GM12878 (cell line): ENCODE measurements at regions not wholly inside any gene's neighbourhood (a gene's known extent, or its start where the extent isn't known, plus 50 kb on each side); places are given as distances from the start of the nearest gene placed in this dataset.

ENCODE experiments used
- ATAC-seq: fragments of 200-7000 bp; cut with Tn5 transposase; 3 replicates; pipeline ENCODE4 v1.9.1; 2020; ENCODE audit warnings: mild to moderate bottlenecking, moderate library complexity
- BruUV-seq: library from RNA; stranded (reverse); fragments of 400-500 nt; replicated peaks from 2 replicates; lab custom pipeline; 2021; lab: Mats Ljungman, UMichigan
- CTCF ChIA-PET: fragments of 300-600 bp; sonication (Branson Sonifier 250); formaldehyde crosslinking; extraction: SDS; loops from one replicate; lab custom pipeline; 2021; ENCODE audit warnings: inconsistent platforms; lab: Yijun Ruan, JAX
- POLR2A ChIA-PET: fragments of 350-600 bp; formaldehyde crosslinking; extraction: SDS; loops from one replicate; lab custom pipeline; 2021; ENCODE audit warnings: inconsistent platforms; lab: Charles Lee
- RAD21 ChIA-PET: fragments of 300-600 bp; sonication (Branson Sonifier 250); formaldehyde crosslinking; loops from one replicate; lab custom pipeline; 2023; ENCODE audit warnings: antibody characterized with exemption; ENCODE audit not compliant: unreplicated experiment; lab: Charles Lee
- SMC1A ChIA-PET: fragments of 300-600 bp; sonication (Branson Sonifier 250); formaldehyde crosslinking; loops from one replicate; lab custom pipeline; 2023; ENCODE audit not compliant: unreplicated experiment, uncharacterized antibody; lab: Charles Lee
- DNase-seq: peaks from one replicate; pipeline ENCODE4 v3.0.0-alpha.2; 2011; ENCODE audit warnings: low read depth, low spot score
- FAIRE-seq: peaks from 3 replicates; lab custom pipeline; 2011; peaks lifted over from hg19 to GRCh38; lab: Jason Lieb, UNC
- H2AFZ ChIP-seq: 2 replicates; pipeline ENCODE4 v1.6.0; 2011; ENCODE audit warnings: low read depth, low read length, control low read depth; ENCODE audit not compliant: control insufficient read depth
- H3K27ac ChIP-seq: 2 replicates; pipeline ENCODE4 v1.5.1; 2011; ENCODE audit warnings: control low read depth; ENCODE audit not compliant: control insufficient read depth, insufficient read depth
- H3K27me3 ChIP-seq, 2 experiments: replicated peaks in 1 of 2; 2 replicates each; pipeline versions ENCODE4 v1.6.0 to v1.6.1; 2011; ENCODE audit warnings: low read length in 1 of 2; ENCODE audit not compliant: control insufficient read depth in 2 of 2, insufficient read depth in 2 of 2
- H3K36me3 ChIP-seq, 2 experiments: 2 replicates each; pipeline ENCODE4 v1.5.1; 2011; ENCODE audit warnings: low read length in 1 of 2; ENCODE audit not compliant: control insufficient read depth in 2 of 2, insufficient read depth in 2 of 2
- H3K4me1 ChIP-seq: 2 replicates; pipeline ENCODE4 v1.6.1; 2011; ENCODE audit warnings: mild to moderate bottlenecking, low read length, moderate library complexity, mixed read lengths; ENCODE audit not compliant: control insufficient read depth, insufficient read depth
- H3K4me2 ChIP-seq: 2 replicates; pipeline ENCODE4 v1.6.0; 2011; ENCODE audit warnings: control low read depth; ENCODE audit not compliant: control insufficient read depth, insufficient read depth
- H3K4me3 ChIP-seq: fragments of 200-600 bp; sonication (generic); 2 replicates; pipeline ENCODE4 v1.5.1; 2016
- H3K79me2 ChIP-seq: 2 replicates; pipeline ENCODE4 v1.6.0; 2011; ENCODE audit warnings: low read length; ENCODE audit not compliant: control insufficient read depth, insufficient read depth
- H3K9ac ChIP-seq: 2 replicates; pipeline ENCODE4 v1.8.0; 2011; ENCODE audit warnings: low read length, control low read depth, mixed read lengths; ENCODE audit not compliant: control insufficient read depth, insufficient read depth
- H3K9me3 ChIP-seq: replicated peaks from 3 replicates; pipeline ENCODE4 v1.5.1; 2011; ENCODE audit warnings: mild to moderate bottlenecking, low read length; ENCODE audit not compliant: control insufficient read depth, insufficient read depth
- H4K20me1 ChIP-seq: 2 replicates; pipeline ENCODE4 v1.6.0; 2011; ENCODE audit not compliant: control insufficient read depth, insufficient read depth
- JUND ChIP-seq: IDR thresholded peaks from 2 replicates; pipeline ENCODE4 v1.6.1; 2012; ENCODE audit warnings: low read depth, mild to moderate bottlenecking, low read length, improper control_type of control experiment, moderate library complexity
- KDM1A ChIP-seq: fragments of 200-600 bp; sonication (generic); IDR thresholded peaks from 2 replicates; pipeline ENCODE4 v1.6.1; 2016; ENCODE audit warnings: borderline replicate concordance
- MEF2A ChIP-seq: IDR thresholded peaks from 2 replicates; pipeline ENCODE4 v1.6.1; 2011; ENCODE audit warnings: low read depth, mild to moderate bottlenecking, low read length, moderate library complexity; ENCODE audit not compliant: insufficient read depth
- POLR2A ChIP-seq: IDR thresholded peaks from 2 replicates; pipeline ENCODE4 v1.6.1; 2011; ENCODE audit warnings: low read depth, mild to moderate bottlenecking, low read length
- RAD21 ChIP-seq: IDR thresholded peaks from 2 replicates; pipeline ENCODE4 v1.6.1; 2011; ENCODE audit warnings: mild to moderate bottlenecking, low read depth, low read length, moderate library complexity; ENCODE audit not compliant: insufficient read depth
- RFX5 ChIP-seq: IDR thresholded peaks from 2 replicates; pipeline ENCODE4 v1.6.1; 2011; ENCODE audit warnings: low read depth, low read length, improper control_type of control experiment
- SMAD1 ChIP-seq: fragments of 450-650 bp; IDR thresholded peaks from 2 replicates; pipeline ENCODE4 v1.6.1; 2018; ENCODE audit warnings: mild to moderate bottlenecking, low read depth; ENCODE audit not compliant: partially characterized antibody
- SMAD5 ChIP-seq: IDR thresholded peaks from 2 replicates; pipeline ENCODE4 v1.6.1; 2016; ENCODE audit warnings: antibody characterized with exemption, low read depth
- SMC3 ChIP-seq: IDR thresholded peaks from 2 replicates; pipeline ENCODE4 v1.6.1; 2011; ENCODE audit warnings: low read length, improper control_type of control experiment, borderline replicate concordance
- STAT1 ChIP-seq: fragments of 450-650 bp; conservative IDR thresholded peaks from 2 replicates; pipeline ENCODE4 v1.6.1; 2014; ENCODE audit warnings: antibody characterized with exemption, mild to moderate bottlenecking
- SUPT20H ChIP-seq: IDR thresholded peaks from 2 replicates; pipeline ENCODE4 v1.6.1; 2011; ENCODE audit warnings: low read depth, mild to moderate bottlenecking, low read length, moderate library complexity, borderline replicate concordance; ENCODE audit not compliant: control insufficient read depth
- YBX1 ChIP-seq: fragments of 450-650 bp; IDR thresholded peaks from 2 replicates; pipeline ENCODE4 v1.6.1; 2016; ENCODE audit warnings: antibody characterized with exemption
- ZNF384 ChIP-seq: IDR thresholded peaks from 2 replicates; pipeline ENCODE4 v1.6.1; 2012; ENCODE audit warnings: low read depth, mild to moderate bottlenecking, low read length, improper control_type of control experiment, borderline replicate concordance
- ZNF622 ChIP-seq: fragments of 450-650 bp; IDR thresholded peaks from 2 replicates; pipeline ENCODE4 v1.6.1; 2017; ENCODE audit warnings: mild to moderate bottlenecking, inconsistent platforms
- WGBS: methylation state at CpG from one replicate; pipeline ENCODE4 v1.1.6; 2016; ENCODE audit warnings: low lambda C conversion rate; ENCODE audit not compliant: insufficient replicate concordance, insufficient coverage; ENCODE audit errors: missing lambda C conversion rate; 5-methylcytosine and 5-hydroxymethylcytosine counted together
- in situ Hi-C: fragments of 300-500 bp; cut with MboI; formaldehyde crosslinking; loops from 9 replicates; pipeline ENCODE4 v1.14.3; 2018; ENCODE audit warnings: mixed read lengths
- intact Hi-C: fragments of 100-400 bp; cut with micrococcal nuclease; formaldehyde crosslinking; loops from one replicate; pipeline ENCODE4 v1.14.2; 2022; ENCODE audit not compliant: unreplicated experiment
- TF ChIP-seq, protein P1 (sequence below), 3 experiments: IDR thresholded peaks in 2 of 3; conservative IDR thresholded peaks in 1 of 3; 2 replicates each; pipeline ENCODE4 v1.5.1; 2011; ENCODE audit warnings: low read depth in 3 of 3, low read length in 3 of 3, mild to moderate bottlenecking in 3 of 3, control low read depth in 2 of 3, moderate library complexity in 2 of 3, inconsistent platforms in 1 of 3, mixed read lengths in 1 of 3; ENCODE audit not compliant: control insufficient read depth in 2 of 3, insufficient read depth in 1 of 3; ENCODE audit errors: extremely low read depth in 1 of 3
- TF ChIP-seq, protein P2 (sequence below): IDR thresholded peaks from 2 replicates; pipeline ENCODE4 v1.6.1; 2012; ENCODE audit warnings: low read depth, low read length, improper control_type of control experiment
- TF ChIP-seq, protein P3 (sequence below): fragments of 450-650 bp; IDR thresholded peaks from 2 replicates; pipeline ENCODE4 v1.6.1; 2018; ENCODE audit warnings: mild to moderate bottlenecking, low read depth, moderate library complexity; ENCODE audit not compliant: partially characterized antibody

DNA sequence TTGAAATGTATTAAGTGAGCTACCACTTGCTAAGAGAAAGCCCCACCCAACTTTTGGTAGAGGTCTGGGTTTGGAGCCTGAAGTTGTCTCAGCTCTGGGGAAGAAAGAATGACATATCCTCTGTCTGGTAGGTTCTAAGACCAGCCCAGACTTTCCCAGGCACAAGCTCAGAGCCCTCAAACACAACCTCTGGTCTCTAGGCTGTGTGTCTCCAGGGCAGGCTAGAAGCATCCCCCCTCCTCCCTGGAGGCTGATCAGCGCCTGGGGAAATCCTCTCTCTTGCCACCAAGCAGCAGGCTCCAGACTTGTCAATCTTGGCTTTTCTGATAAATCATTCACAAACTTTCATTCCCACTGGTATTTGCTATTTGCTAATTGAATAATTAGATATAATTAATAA lies 226.5 kb upstream of the CST7 start:
- Histone ChIP-seq H3K4me1 (no peaks in the 10 kb centered on the region), H3K79me2 (no peaks in the 10 kb centered on the region), H3K36me3 (no peaks in the 10 kb centered on the region), H2AFZ (no peak overlapping the region), H4K20me1 (no peaks in the 10 kb centered on the region), H3K27ac (no peak overlapping the region), H3K9ac (no peak overlapping the region), H3K27me3 (peaks cover 0 to 4% of the 10 kb centered on the region in 2 experiments; a peak in 3 of 4 replicates), H3K9me3 (no peaks in the 10 kb centered on the region), H3K4me3 (no peak overlapping the region), H3K4me2 (no peak overlapping the region)
- no peak for FAIRE-seq
- in situ Hi-C loops (loop anchor here (5.0 kb wide), 1 partner anchor 50 kb away; no protein-coding TSS in a partner anchor), intact Hi-C loops (no loop called here)
- CTCF ChIA-PET: no interaction called here
- DNase-seq: no peak
- BruUV-seq: no TSS peak
- SMC1A ChIA-PET: no interaction called here
- TF ChIP-seq SMC3: no peak
- TF ChIP-seq SMAD1: no peak
- TF ChIP-seq, protein P1, sequence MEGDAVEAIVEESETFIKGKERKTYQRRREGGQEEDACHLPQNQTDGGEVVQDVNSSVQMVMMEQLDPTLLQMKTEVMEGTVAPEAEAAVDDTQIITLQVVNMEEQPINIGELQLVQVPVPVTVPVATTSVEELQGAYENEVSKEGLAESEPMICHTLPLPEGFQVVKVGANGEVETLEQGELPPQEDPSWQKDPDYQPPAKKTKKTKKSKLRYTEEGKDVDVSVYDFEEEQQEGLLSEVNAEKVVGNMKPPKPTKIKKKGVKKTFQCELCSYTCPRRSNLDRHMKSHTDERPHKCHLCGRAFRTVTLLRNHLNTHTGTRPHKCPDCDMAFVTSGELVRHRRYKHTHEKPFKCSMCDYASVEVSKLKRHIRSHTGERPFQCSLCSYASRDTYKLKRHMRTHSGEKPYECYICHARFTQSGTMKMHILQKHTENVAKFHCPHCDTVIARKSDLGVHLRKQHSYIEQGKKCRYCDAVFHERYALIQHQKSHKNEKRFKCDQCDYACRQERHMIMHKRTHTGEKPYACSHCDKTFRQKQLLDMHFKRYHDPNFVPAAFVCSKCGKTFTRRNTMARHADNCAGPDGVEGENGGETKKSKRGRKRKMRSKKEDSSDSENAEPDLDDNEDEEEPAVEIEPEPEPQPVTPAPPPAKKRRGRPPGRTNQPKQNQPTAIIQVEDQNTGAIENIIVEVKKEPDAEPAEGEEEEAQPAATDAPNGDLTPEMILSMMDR (IDR thresholded peaks at IDR 0.05 in 2 of 3, conservative IDR thresholded peaks at IDR 0.05 in 1 of 3; ENCODE audit: control insufficient read depth in 2 of 3, extremely low read depth in 1 of 3, insufficient read depth in 1 of 3, low read depth in 3 of 3, low read length in 3 of 3): no peak
- TF ChIP-seq POLR2A: no peak
- no peak for TF ChIP-seq ZNF384
- no peak for TF ChIP-seq YBX1
- no peak for TF ChIP-seq RAD21
- TF ChIP-seq, protein P2, sequence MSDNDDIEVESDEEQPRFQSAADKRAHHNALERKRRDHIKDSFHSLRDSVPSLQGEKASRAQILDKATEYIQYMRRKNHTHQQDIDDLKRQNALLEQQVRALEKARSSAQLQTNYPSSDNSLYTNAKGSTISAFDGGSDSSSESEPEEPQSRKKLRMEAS: no peak
- TF ChIP-seq ZNF622: no peak
- TF ChIP-seq, protein P3, sequence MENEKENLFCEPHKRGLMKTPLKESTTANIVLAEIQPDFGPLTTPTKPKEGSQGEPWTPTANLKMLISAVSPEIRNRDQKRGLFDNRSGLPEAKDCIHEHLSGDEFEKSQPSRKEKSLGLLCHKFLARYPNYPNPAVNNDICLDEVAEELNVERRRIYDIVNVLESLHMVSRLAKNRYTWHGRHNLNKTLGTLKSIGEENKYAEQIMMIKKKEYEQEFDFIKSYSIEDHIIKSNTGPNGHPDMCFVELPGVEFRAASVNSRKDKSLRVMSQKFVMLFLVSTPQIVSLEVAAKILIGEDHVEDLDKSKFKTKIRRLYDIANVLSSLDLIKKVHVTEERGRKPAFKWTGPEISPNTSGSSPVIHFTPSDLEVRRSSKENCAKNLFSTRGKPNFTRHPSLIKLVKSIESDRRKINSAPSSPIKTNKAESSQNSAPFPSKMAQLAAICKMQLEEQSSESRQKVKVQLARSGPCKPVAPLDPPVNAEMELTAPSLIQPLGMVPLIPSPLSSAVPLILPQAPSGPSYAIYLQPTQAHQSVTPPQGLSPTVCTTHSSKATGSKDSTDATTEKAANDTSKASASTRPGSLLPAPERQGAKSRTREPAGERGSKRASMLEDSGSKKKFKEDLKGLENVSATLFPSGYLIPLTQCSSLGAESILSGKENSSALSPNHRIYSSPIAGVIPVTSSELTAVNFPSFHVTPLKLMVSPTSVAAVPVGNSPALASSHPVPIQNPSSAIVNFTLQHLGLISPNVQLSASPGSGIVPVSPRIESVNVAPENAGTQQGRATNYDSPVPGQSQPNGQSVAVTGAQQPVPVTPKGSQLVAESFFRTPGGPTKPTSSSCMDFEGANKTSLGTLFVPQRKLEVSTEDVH: no peak
- no peak for TF ChIP-seq STAT1
- TF ChIP-seq MEF2A: no peak
- TF ChIP-seq SUPT20H: no peak
- TF ChIP-seq KDM1A: no peak
- no peak for TF ChIP-seq SMAD5
- TF ChIP-seq RFX5: no peak
- no peak for TF ChIP-seq JUND
- ATAC-seq: no peak
- POLR2A ChIA-PET: no interaction called here
- WGBS: 0% methylated on average over 1 of the region's 1 CpG
- RAD21 ChIA-PET: no interaction called here
